ENCODE measurements at regions not wholly inside any gene's neighbourhood (a gene's known extent, or its start where the extent isn't known, plus 50 kb on each side); places are given as distances from the start of the nearest gene placed in this dataset.
"Not testable (repeated sequence)": the region's sequence is repeated elsewhere in the genome, so short reads cannot be mapped to it uniquely, and the experiment has no call there.

GRCh38 chr2:4090668-4091630 is 387.6 kb downstream of the DCDC2C start:
- H3K4me1 ChIP-seq (ENCODE audit: insufficient read depth, low read length), result peaks cover 3% of the 10 kb centered on the region
- H2AFZ ChIP-seq (ENCODE audit: low read depth, low read length), result no peak overlapping the region
- no peaks in the 10 kb centered on the region for H3K9me3 ChIP-seq (ENCODE audit: low read length)
- H3K27me3 ChIP-seq (ENCODE audit: insufficient read depth, low read length), result no peaks in the 10 kb centered on the region
- no peak overlapping the region for H3K4me3 ChIP-seq (ENCODE audit: low read length)
- no peaks in the 10 kb centered on the region for H3K36me3 ChIP-seq (ENCODE audit: insufficient read depth, low read length)

GRCh38 chr2:4091869-4092268 is 388.5 kb downstream of the DCDC2C start:
- H3K36me3 ChIP-seq (ENCODE audit: insufficient read depth, low read length), result no peaks in the 10 kb centered on the region
- no peaks in the 10 kb centered on the region for H3K9me3 ChIP-seq (ENCODE audit: low read length)
- H3K27me3 ChIP-seq (ENCODE audit: insufficient read depth, low read length), result no peaks in the 10 kb centered on the region
- H2AFZ ChIP-seq (ENCODE audit: low read depth, low read length), result no peak overlapping the region
- no peak overlapping the region for H3K4me3 ChIP-seq (ENCODE audit: low read length)
- peaks cover 3% of the 10 kb centered on the region for H3K4me1 ChIP-seq (ENCODE audit: insufficient read depth, low read length)

- H2AFZ ChIP-seq (ENCODE audit: low read depth, low read length), result no peak overlapping the region
- H3K9me3 ChIP-seq (ENCODE audit: low read length), result no peaks in the 10 kb centered on the region
- H3K27me3 ChIP-seq (ENCODE audit: insufficient read depth, low read length), result no peaks in the 10 kb centered on the region
- no peaks in the 10 kb centered on the region for H3K36me3 ChIP-seq (ENCODE audit: insufficient read depth, low read length)
- peaks cover 3% of the 10 kb centered on the region for H3K4me1 ChIP-seq (ENCODE audit: insufficient read depth, low read length)
- no peak overlapping the region for H3K4me3 ChIP-seq (ENCODE audit: low read length)
Measured at GRCh38 chr2:4094743-4095142, 391.4 kb downstream of the DCDC2C start.

- Histone ChIP-seq H3K4me3 (ENCODE audit: low read length) (no peak overlapping the region), H3K36me3 (ENCODE audit: insufficient read depth, low read length) (no peaks in the 10 kb centered on the region), H3K27me3 (ENCODE audit: insufficient read depth, low read length) (no peaks in the 10 kb centered on the region), H2AFZ (ENCODE audit: low read depth, low read length) (no peak overlapping the region), H3K4me1 (ENCODE audit: insufficient read depth, low read length) (no peaks in the 10 kb centered on the region), H3K9me3 (ENCODE audit: low read length) (no peaks in the 10 kb centered on the region)
Measured at GRCh38 chr2:4096978-4097766, 393.8 kb downstream of the DCDC2C start.

- Histone ChIP-seq H3K4me1 (ENCODE audit: insufficient read depth, low read length) (no peaks in the 10 kb centered on the region), H2AFZ (ENCODE audit: low read depth, low read length) (no peak overlapping the region), H3K36me3 (ENCODE audit: insufficient read depth, low read length) (no peaks in the 10 kb centered on the region), H3K4me3 (ENCODE audit: low read length) (no peak overlapping the region), H3K9me3 (ENCODE audit: low read length) (no peaks in the 10 kb centered on the region), H3K27me3 (ENCODE audit: insufficient read depth, low read length) (no peaks in the 10 kb centered on the region)
Measured at GRCh38 chr2:4098137-4098536, 394.8 kb downstream of the DCDC2C start.

GRCh38 chr2:4101936-4102335 is 398.6 kb downstream of the DCDC2C start:
- Histone ChIP-seq H3K9me3 (ENCODE audit: low read length) (no peaks in the 10 kb centered on the region), H3K27me3 (ENCODE audit: insufficient read depth, low read length) (no peaks in the 10 kb centered on the region)

GRCh38 chr2:4107179-4107578 is 403.8 kb downstream of the DCDC2C start:
- Histone ChIP-seq H3K4me3 (ENCODE audit: low read length) (no peak overlapping the region), H3K36me3 (ENCODE audit: insufficient read depth, low read length) (no peaks in the 10 kb centered on the region), H2AFZ (ENCODE audit: low read depth, low read length) (no peak overlapping the region), H3K4me1 (ENCODE audit: insufficient read depth, low read length) (no peaks in the 10 kb centered on the region), H3K27me3 (ENCODE audit: insufficient read depth, low read length) (no peaks in the 10 kb centered on the region), H3K9me3 (ENCODE audit: low read length) (no peaks in the 10 kb centered on the region)

More at GRCh38 chr2:4101936-4102335, 398.6 kb downstream of the DCDC2C start:
- Histone ChIP-seq H3K4me1 (ENCODE audit: insufficient read depth, low read length) (no peaks in the 10 kb centered on the region), H3K4me3 (ENCODE audit: low read length) (no peak overlapping the region), H3K36me3 (ENCODE audit: insufficient read depth, low read length) (no peaks in the 10 kb centered on the region), H2AFZ (ENCODE audit: low read depth, low read length) (no peak overlapping the region)

GRCh38 chr2:4110273-4110672 is 406.9 kb downstream of the DCDC2C start:
- Histone ChIP-seq H3K4me1 (ENCODE audit: insufficient read depth, low read length) (no peaks in the 10 kb centered on the region), H3K4me3 (ENCODE audit: low read length) (no peak overlapping the region), H3K36me3 (ENCODE audit: insufficient read depth, low read length) (no peaks in the 10 kb centered on the region), H3K27me3 (ENCODE audit: insufficient read depth, low read length) (no peaks in the 10 kb centered on the region), H3K9me3 (ENCODE audit: low read length) (no peaks in the 10 kb centered on the region), H2AFZ (ENCODE audit: low read depth, low read length) (no peak overlapping the region)

GRCh38 chr2:4115435-4115834 is 412.1 kb downstream of the DCDC2C start:
- not testable (repeated sequence) for H3K36me3 ChIP-seq (ENCODE audit: insufficient read depth, low read length); H3K9me3 ChIP-seq (ENCODE audit: low read length)

GRCh38 chr2:4122726-4123125 is 419.4 kb downstream of the DCDC2C start:
- no peaks in the 10 kb centered on the region for H3K4me1 ChIP-seq (ENCODE audit: insufficient read depth, low read length)
- H3K9me3 ChIP-seq (ENCODE audit: low read length), result no peaks in the 10 kb centered on the region
- H3K27me3 ChIP-seq (ENCODE audit: insufficient read depth, low read length), result no peaks in the 10 kb centered on the region

More at GRCh38 chr2:4115435-4115834, 412.1 kb downstream of the DCDC2C start:
- not testable (repeated sequence) for H2AFZ ChIP-seq (ENCODE audit: low read depth, low read length); H3K4me1 ChIP-seq (ENCODE audit: insufficient read depth, low read length); H3K4me3 ChIP-seq (ENCODE audit: low read length); H3K27me3 ChIP-seq (ENCODE audit: insufficient read depth, low read length)

GRCh38 chr2:4130651-4131050 is 427.3 kb downstream of the DCDC2C start:
- no peaks in the 10 kb centered on the region for H3K36me3 ChIP-seq (ENCODE audit: insufficient read depth, low read length)
- H3K9me3 ChIP-seq (ENCODE audit: low read length), result no peaks in the 10 kb centered on the region
- H3K4me3 ChIP-seq (ENCODE audit: low read length), result no peak overlapping the region
- no peak overlapping the region for H2AFZ ChIP-seq (ENCODE audit: low read depth, low read length)
- no peaks in the 10 kb centered on the region for H3K4me1 ChIP-seq (ENCODE audit: insufficient read depth, low read length)
- H3K27me3 ChIP-seq (ENCODE audit: insufficient read depth, low read length), result no peaks in the 10 kb centered on the region

More at GRCh38 chr2:4122726-4123125, 419.4 kb downstream of the DCDC2C start:
- H2AFZ ChIP-seq (ENCODE audit: low read depth, low read length), result no peak overlapping the region
- no peak overlapping the region for H3K4me3 ChIP-seq (ENCODE audit: low read length)
- H3K36me3 ChIP-seq (ENCODE audit: insufficient read depth, low read length), result no peaks in the 10 kb centered on the region

- H3K9me3 ChIP-seq (ENCODE audit: low read length), result no peaks in the 10 kb centered on the region
- H3K27me3 ChIP-seq (ENCODE audit: insufficient read depth, low read length), result no peaks in the 10 kb centered on the region
- no peak overlapping the region for H2AFZ ChIP-seq (ENCODE audit: low read depth, low read length)
- no peaks in the 10 kb centered on the region for H3K4me1 ChIP-seq (ENCODE audit: insufficient read depth, low read length)
- H3K36me3 ChIP-seq (ENCODE audit: insufficient read depth, low read length), result no peaks in the 10 kb centered on the region
- no peak overlapping the region for H3K4me3 ChIP-seq (ENCODE audit: low read length)
Measured at GRCh38 chr2:4134551-4135550, 431.5 kb downstream of the DCDC2C start.

Data from neuron (in vitro differentiated cells).